H1 (cell line): ENCODE measurements at regions not wholly inside any gene's neighbourhood (a gene's known extent, or its start where the extent isn't known, plus 50 kb on each side); places are given as distances from the start of the nearest gene placed in this dataset.

Source experiments
- CTCF ChIA-PET: fragments of 300-600 bp; sonication (Branson Sonifier 250); formaldehyde crosslinking; loops from one replicate; lab custom pipeline; 2021; ENCODE audit not compliant: partially characterized antibody; lab: Charles Lee
- POLR2A ChIA-PET: fragments of 300-600 bp; sonication (Branson Sonifier 250); formaldehyde crosslinking; loops from one replicate; lab custom pipeline; 2021; ENCODE audit warnings: inconsistent platforms; ENCODE audit not compliant: partially characterized antibody; lab: Charles Lee
- DNase-seq, 2 experiments: peaks; one replicate each; pipeline versions ENCODE4 v3.0.0 to v3.0.0-alpha.2; 2010 to 2022; ENCODE audit warnings: low spot score in 2 of 2, low read depth in 1 of 2, mixed read lengths in 1 of 2
- FAIRE-seq: peaks from 2 replicates; lab custom pipeline; 2011; peaks lifted over from hg19 to GRCh38; lab: Jason Lieb, UNC
- H2AFZ ChIP-seq: 2 replicates; pipeline ENCODE4 v1.8.1; 2012; ENCODE audit warnings: low read length, inconsistent platforms
- H2AK5ac ChIP-seq: 2 replicates; pipeline ENCODE4 v1.6.1; 2013; ENCODE audit warnings: low read depth, low read length
- H2BK120ac ChIP-seq: replicated peaks from 2 replicates; pipeline ENCODE3; 2013; ENCODE audit warnings: low read depth, low read length, inconsistent platforms
- H2BK12ac ChIP-seq: 2 replicates; pipeline ENCODE4 v1.6.1; 2013; ENCODE audit warnings: low read depth, low read length
- H2BK15ac ChIP-seq: 2 replicates; pipeline ENCODE4 v1.6.1; 2013; ENCODE audit warnings: low read length
- H2BK20ac ChIP-seq: 2 replicates; pipeline ENCODE4 v1.6.1; 2013; ENCODE audit warnings: low read length
- H2BK5ac ChIP-seq: 2 replicates; pipeline ENCODE4 v1.6.1; 2013; ENCODE audit warnings: low read depth, low read length
- H3K14ac ChIP-seq: 2 replicates; pipeline ENCODE4 v1.6.1; 2013; ENCODE audit warnings: inconsistent platforms; ENCODE audit not compliant: insufficient read length
- H3K18ac ChIP-seq: 2 replicates; pipeline ENCODE4 v1.6.1; 2013; ENCODE audit warnings: low read length; ENCODE audit errors: extremely low read depth
- H3K23ac ChIP-seq: 2 replicates; pipeline ENCODE4 v1.6.1; 2013; ENCODE audit warnings: inconsistent platforms; ENCODE audit not compliant: insufficient read length
- H3K23me2 ChIP-seq: 2 replicates; pipeline ENCODE4 v1.6.1; 2013; ENCODE audit warnings: low read depth, low read length
- H3K27ac ChIP-seq: 2 replicates; pipeline ENCODE4 v1.6.1; 2011; ENCODE audit warnings: low read depth, low read length, inconsistent platforms
- H3K27me3 ChIP-seq, 4 experiments: replicated peaks in 1 of 4; 1 replicate in 1 of 4; 2 replicates in 3 of 4; pipeline versions ENCODE4 v1.6.1 to v1.8.1; 2011 to 2013; ENCODE audit warnings: low read length in 3 of 4, mild to moderate bottlenecking in 3 of 4, inconsistent platforms in 2 of 4, mixed read lengths in 2 of 4, moderate library complexity in 1 of 4; ENCODE audit not compliant: control insufficient read depth in 3 of 4, insufficient read depth in 3 of 4; ENCODE audit errors: extremely low read depth in 1 of 4
- H3K36me3 ChIP-seq, 4 experiments: 2 replicates each; pipeline versions ENCODE4 v1.6.1 to v1.8.1; 2011 to 2013; ENCODE audit warnings: mild to moderate bottlenecking in 4 of 4, low read length in 3 of 4, moderate library complexity in 2 of 4, control low read depth in 1 of 4, inconsistent platforms in 1 of 4; ENCODE audit not compliant: insufficient read depth in 4 of 4, control insufficient read depth in 2 of 4
- H3K4ac ChIP-seq: replicated peaks from 2 replicates; pipeline ENCODE3; 2013; ENCODE audit warnings: low read length, low read depth, mixed read lengths, inconsistent platforms; ENCODE audit not compliant: insufficient read length
- H3K4me1 ChIP-seq, 4 experiments: replicated peaks in 1 of 4; 1 replicate in 1 of 4; 2 replicates in 3 of 4; pipeline versions ENCODE4 v1.6.1 to v1.8.1; 2011 to 2013; ENCODE audit warnings: low read length in 3 of 4, inconsistent platforms in 2 of 4, mixed read lengths in 1 of 4; ENCODE audit not compliant: insufficient read depth in 4 of 4, control insufficient read depth in 3 of 4
- H3K4me2 ChIP-seq, 2 experiments: 2 replicates each; pipeline versions ENCODE4 v1.6.1 to v1.8.1; 2011 to 2013; ENCODE audit warnings: low read depth in 2 of 2, low read length in 2 of 2, control low read depth in 1 of 2, inconsistent platforms in 1 of 2, mild to moderate bottlenecking in 1 of 2; ENCODE audit not compliant: insufficient read depth in 1 of 2
- H3K4me3 ChIP-seq, 4 experiments: fragments of 200-600, 300-600 bp in 1 of 4; sonication (generic), shearing (Covaris generic), sonication (Bioruptor Twin) in 1 of 4; 2 replicates each; pipeline versions ENCODE4 v1.5.1 to v1.8.1; 2011 to 2016; ENCODE audit warnings: low read length in 4 of 4, low read depth in 3 of 4, control low read depth in 2 of 4, inconsistent platforms in 2 of 4, mild to moderate bottlenecking in 2 of 4, mixed read lengths in 1 of 4, moderate library complexity in 1 of 4; ENCODE audit not compliant: insufficient read depth in 2 of 4; ENCODE audit errors: extremely low read depth in 1 of 4
- H3K56ac ChIP-seq: replicated peaks from 2 replicates; pipeline ENCODE3; 2013; ENCODE audit warnings: low read depth, mild to moderate bottlenecking, mixed read lengths, low read length, inconsistent platforms; ENCODE audit not compliant: insufficient read length
- H3K79me1 ChIP-seq: 2 replicates; pipeline ENCODE4 v1.6.1; 2013; ENCODE audit warnings: low read depth, low read length, control low read depth
- H3K79me2 ChIP-seq, 2 experiments: 2 replicates each; pipeline versions ENCODE4 v1.6.1 to v1.8.1; 2012 to 2013; ENCODE audit warnings: low read length in 2 of 2, mild to moderate bottlenecking in 2 of 2, inconsistent platforms in 1 of 2; ENCODE audit not compliant: insufficient read depth in 2 of 2, control insufficient read depth in 1 of 2
- H3K9ac ChIP-seq, 4 experiments: replicated peaks in 1 of 4; 1 replicate in 1 of 4; 2 replicates in 3 of 4; pipeline versions ENCODE4 v1.6.1 to v1.8.1; 2011 to 2013; ENCODE audit warnings: low read depth in 3 of 4, low read length in 3 of 4, control low read depth in 2 of 4, mild to moderate bottlenecking in 2 of 4, moderate library complexity in 2 of 4, inconsistent platforms in 1 of 4; ENCODE audit errors: extremely low read depth in 1 of 4
- H3K9me3 ChIP-seq, 2 experiments: 2 replicates each; pipeline versions ENCODE4 v1.6.1 to v1.8.1; 2012 to 2013; ENCODE audit warnings: mild to moderate bottlenecking in 2 of 2, moderate library complexity in 2 of 2, control low read depth in 1 of 2, inconsistent platforms in 1 of 2, low read depth in 1 of 2, low read length in 1 of 2, mixed read lengths in 1 of 2; ENCODE audit not compliant: insufficient read depth in 2 of 2
- H4K20me1 ChIP-seq, 2 experiments: replicated peaks in 1 of 2; 2 replicates each; pipeline versions ENCODE3 to v1.8.1; 2011 to 2013; ENCODE audit warnings: inconsistent platforms in 2 of 2, low read length in 2 of 2, mild to moderate bottlenecking in 1 of 2; ENCODE audit not compliant: insufficient read depth in 2 of 2, control insufficient read depth in 1 of 2
- H4K5ac ChIP-seq: 2 replicates; pipeline ENCODE4 v1.6.1; 2013; ENCODE audit warnings: low read length, low read depth, mixed read lengths, inconsistent platforms; ENCODE audit not compliant: insufficient read length
- H4K8ac ChIP-seq: 2 replicates; pipeline ENCODE4 v1.8.0; 2013; ENCODE audit warnings: mild to moderate bottlenecking, moderate library complexity, low read length, inconsistent platforms; ENCODE audit not compliant: insufficient read depth; ENCODE audit errors: extremely low read depth
- H4K91ac ChIP-seq: replicated peaks from 2 replicates; pipeline ENCODE3; 2013; ENCODE audit warnings: low read length, mixed read lengths, inconsistent platforms; ENCODE audit not compliant: insufficient read length
- CBX5 ChIP-seq: fragments of 300-800, 300-1000 bp; sonication (generic); IDR thresholded peaks from 2 replicates; pipeline ENCODE4 v1.7.1; 2016; ENCODE audit warnings: antibody characterized with exemption, low read length, low read depth
- CBX8 ChIP-seq: fragments of 300-800, 300-1000 bp; sonication (generic); IDR thresholded peaks from 2 replicates; pipeline ENCODE4 v1.7.1; 2016; ENCODE audit warnings: low read depth, low read length, borderline replicate concordance
- CREB1 ChIP-seq: IDR thresholded peaks from 2 replicates; pipeline ENCODE4 v1.6.1; 2012; ENCODE audit warnings: inconsistent platforms
- EZH2 ChIP-seq: fragments of 200-600 bp; sonication (generic); IDR thresholded peaks from 2 replicates; pipeline ENCODE4 v1.7.1; 2012; ENCODE audit warnings: low read depth, mild to moderate bottlenecking, moderate library complexity, low read length, inconsistent platforms; ENCODE audit not compliant: severe bottlenecking
- FOSL1 ChIP-seq: IDR thresholded peaks from 2 replicates; pipeline ENCODE4 v1.6.1; 2011; ENCODE audit warnings: mild to moderate bottlenecking, low read depth, low read length, moderate library complexity; ENCODE audit not compliant: insufficient read depth
- HDAC2 ChIP-seq, 2 experiments: fragments of 300-600 bp in 1 of 2; sonication (generic) in 1 of 2; IDR thresholded peaks; 2 replicates each; pipeline ENCODE4 v1.6.1; 2011 to 2012; ENCODE audit warnings: low read depth in 2 of 2, low read length in 2 of 2, mild to moderate bottlenecking in 2 of 2, moderate library complexity in 2 of 2, borderline replicate concordance in 1 of 2, inconsistent platforms in 1 of 2
- NANOG ChIP-seq: IDR thresholded peaks from 2 replicates; pipeline ENCODE4 v1.6.1; 2011; ENCODE audit warnings: low read length, low read depth, mild to moderate bottlenecking, inconsistent platforms; ENCODE audit not compliant: insufficient read depth, poor library complexity, severe bottlenecking
- POLR2AphosphoS5 ChIP-seq: IDR thresholded peaks from 2 replicates; pipeline ENCODE4 v1.6.1; 2011; ENCODE audit warnings: low read depth, low read length
- RFX5 ChIP-seq: IDR thresholded peaks from 2 replicates; pipeline ENCODE4 v1.6.1; 2011; ENCODE audit warnings: low read depth, low read length, improper control_type of control experiment, borderline replicate concordance
- RXRA ChIP-seq: IDR thresholded peaks from 2 replicates; pipeline ENCODE4 v1.6.1; 2011; ENCODE audit warnings: low read depth, mild to moderate bottlenecking, low read length, moderate library complexity; ENCODE audit not compliant: insufficient read depth
- SAP30 ChIP-seq: fragments of 300-600 bp; sonication (generic); IDR thresholded peaks from 2 replicates; pipeline ENCODE4 v1.7.1; 2012; ENCODE audit warnings: low read length, moderate library complexity, mild to moderate bottlenecking, inconsistent platforms; ENCODE audit not compliant: insufficient read depth, insufficient replicate concordance
- SIRT6 ChIP-seq: IDR thresholded peaks from one replicate; pipeline ENCODE4 v1.7.1; 2012; ENCODE audit warnings: low read length, inconsistent platforms
- SP1 ChIP-seq: IDR thresholded peaks from 2 replicates; pipeline ENCODE4 v1.6.1; 2011; ENCODE audit warnings: low read depth, low read length
- TAF1 ChIP-seq: IDR thresholded peaks from 2 replicates; pipeline ENCODE4 v1.6.1; 2011; ENCODE audit warnings: mild to moderate bottlenecking, low read depth, low read length
- WGBS, 2 experiments: shearing (Covaris generic) in 1 of 2; methylation state at CpG; one replicate each; pipeline versions ENCODE4 v1.1.6 to v1.1.7; 2013 to 2015; ENCODE audit warnings: low lambda C conversion rate in 2 of 2, mixed read lengths in 2 of 2, inconsistent platforms in 1 of 2, low coverage in 1 of 2, missing lambda C conversion rate in 1 of 2; ENCODE audit not compliant: insufficient replicate concordance in 2 of 2, insufficient coverage in 1 of 2, insufficient read length in 1 of 2; ENCODE audit errors: extremely low coverage in 1 of 2, missing lambda C conversion rate in 1 of 2; 5-methylcytosine and 5-hydroxymethylcytosine counted together
- TF ChIP-seq, protein P1 (sequence below): IDR thresholded peaks from 2 replicates; pipeline ENCODE4 v1.6.1; 2012; ENCODE audit warnings: inconsistent platforms

DNA sequence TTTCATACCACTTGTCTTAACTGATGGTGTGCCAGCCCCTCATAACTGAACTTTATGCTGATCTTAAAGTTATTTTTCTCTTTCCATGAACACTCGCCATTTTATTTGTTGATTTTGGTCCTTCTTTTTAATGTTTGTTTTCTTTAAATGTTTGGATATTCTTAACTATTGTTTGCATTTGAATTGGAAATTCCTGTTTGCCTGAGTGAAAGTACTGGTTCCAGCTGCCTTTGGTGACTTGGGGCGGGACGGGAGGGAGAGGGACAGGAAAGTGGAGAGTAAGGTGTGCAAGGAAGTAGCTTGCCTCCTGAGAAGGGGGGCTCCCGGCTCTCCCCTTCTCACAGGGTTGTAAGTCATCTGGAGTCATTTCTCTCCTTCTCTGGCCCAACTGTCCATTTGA, 287.1 kb upstream of the PPP2R3A start:
- Histone ChIP-seq H3K27me3 (no peaks in the 10 kb centered on the region), H4K5ac (no peak overlapping the region), H3K18ac (no peak overlapping the region), H3K4ac (no peak overlapping the region), H4K8ac (peak overlapping the region; percentile 35; the same call in 1 of the 2 replicates), H3K4me3 (no peak overlapping the region), H4K20me1 (no peaks in the 10 kb centered on the region), H3K23ac (no peak overlapping the region), H2AK5ac (no peak overlapping the region), H3K56ac (no peak overlapping the region), H2BK15ac (no peak overlapping the region), H2BK20ac (no peak overlapping the region), H3K36me3 (no peaks in the 10 kb centered on the region), H3K9me3 (0 out of 4 replicates have a peak, but pooled peaks cover 0 to 2% of the 10 kb centered on the region in 2 experiments), H3K4me1 (no peaks in the 10 kb centered on the region), H4K91ac (no peak overlapping the region), H3K27ac (no peak overlapping the region), H3K4me2 (no peak overlapping the region), H2AFZ (no peak overlapping the region), H3K79me2 (no peaks in the 10 kb centered on the region), H2BK12ac (no peak overlapping the region), H3K23me2 (no peaks in the 10 kb centered on the region), H3K9ac (no peak overlapping the region), H2BK5ac (no peak overlapping the region), H2BK120ac (no peak overlapping the region), H3K79me1 (no peaks in the 10 kb centered on the region), H3K14ac (no peak overlapping the region)
- FAIRE-seq = no peak
- ChIA-PET POLR2A (no interaction called here), CTCF (interaction anchor here (1.0 kb wide), 1 partner anchor 19 kb away, joined by 3 read pairs; no protein-coding TSS in a partner anchor)
- 94% methylated on average over 1 of the region's 4 CpGs; no CpG with 5 or more reads in 1 of the 2 experiments for WGBS, 2 experiments
- DNase-seq = no peak
- TF ChIP-seq HDAC2 (IDR thresholded peaks at IDR 0.05; ENCODE audit: borderline replicate concordance in 1 of 2, low read depth in 2 of 2, low read length in 2 of 2) (no peak), NANOG (no peak), RFX5 (no peak), EZH2 (no peak), SIRT6 (no peak), CREB1 (no peak), CBX8 (no peak), CBX5 (no peak), RXRA (no peak), FOSL1 (no peak), SP1 (no peak), POLR2AphosphoS5 (no peak), SAP30 (no peak), TAF1 (no peak)
- TF ChIP-seq, protein P1, sequence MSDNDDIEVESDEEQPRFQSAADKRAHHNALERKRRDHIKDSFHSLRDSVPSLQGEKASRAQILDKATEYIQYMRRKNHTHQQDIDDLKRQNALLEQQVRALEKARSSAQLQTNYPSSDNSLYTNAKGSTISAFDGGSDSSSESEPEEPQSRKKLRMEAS = no peak
